K562 (cell line): ENCODE measurements at regions not wholly inside any gene's neighbourhood (a gene's known extent, or its start where the extent isn't known, plus 50 kb on each side); places are given as distances from the start of the nearest gene placed in this dataset.

Source experiments
- ATAC-seq: fragments of 200-7000 bp; cut with Tn5 transposase; 3 replicates; pipeline ENCODE4 v1.9.1; 2020; ENCODE audit warnings: moderate library complexity
- BruUV-seq: library from RNA; stranded (reverse); fragments of 400-500 nt; replicated peaks from 2 replicates; lab custom pipeline; 2021; lab: Mats Ljungman, UMichigan
- CTCF ChIA-PET: fragments of 300-600 bp; formaldehyde crosslinking; extraction: SDS; loops from one replicate; lab custom pipeline; 2021; ENCODE audit warnings: low intra/inter-chr PET ratio; lab: Yijun Ruan, JAX
- POLR2A ChIA-PET: fragments of 300-600, 350-650 bp; sonication (Branson Sonifier 250); formaldehyde crosslinking; extraction: SDS; loops from one replicate; lab custom pipeline; 2021; ENCODE audit warnings: antibody characterized with exemption, inconsistent platforms; lab: Yijun Ruan, JAX
- DNase-seq, 4 experiments: peaks; one replicate each; pipeline versions ENCODE4 v3.0.0 to v3.0.0-alpha.2; 2011 to 2018; ENCODE audit warnings: low spot score in 3 of 4, mixed read lengths in 3 of 4; ENCODE audit errors: extremely low read depth in 1 of 4
- FAIRE-seq: peaks from 2 replicates; lab custom pipeline; 2011; peaks lifted over from hg19 to GRCh38; lab: Jason Lieb, UNC
- H2AFZ ChIP-seq: 2 replicates; pipeline ENCODE4 v1.6.0; 2011; ENCODE audit warnings: low read depth, low read length, control low read depth, inconsistent platforms
- H3K27ac ChIP-seq: fragments of 200-600 bp; 3 replicates; pipeline ENCODE4 v1.8.0; 2011; ENCODE audit warnings: low read depth, mild to moderate bottlenecking, control low read depth, inconsistent platforms, low read length, moderate library complexity, mixed read lengths; ENCODE audit errors: extremely low read depth
- H3K27me3 ChIP-seq, 2 experiments: fragments of 300-600 bp in 1 of 2; 2 replicates in 1 of 2; 3 replicates in 1 of 2; pipeline versions ENCODE4 v1.6.0 to v1.8.0; 2011; ENCODE audit warnings: inconsistent platforms in 2 of 2, low read length in 2 of 2, mild to moderate bottlenecking in 1 of 2, mixed read lengths in 1 of 2, moderate library complexity in 1 of 2; ENCODE audit not compliant: control insufficient read depth in 2 of 2, insufficient read depth in 2 of 2
- H3K36me3 ChIP-seq: fragments of 300-600 bp; 3 replicates; pipeline ENCODE4 v1.8.0; 2011; ENCODE audit warnings: mild to moderate bottlenecking, low read length, inconsistent platforms; ENCODE audit not compliant: control insufficient read depth, insufficient read depth
- H3K4me1 ChIP-seq, 2 experiments: fragments of 200-600 bp in 1 of 2; replicated peaks in 1 of 2; 2 replicates in 1 of 2; 3 replicates in 1 of 2; pipeline versions ENCODE4 v1.5.1 to v1.8.0; 2011; ENCODE audit warnings: inconsistent platforms in 2 of 2, low read length in 2 of 2, mild to moderate bottlenecking in 1 of 2, mixed read lengths in 1 of 2, moderate library complexity in 1 of 2; ENCODE audit not compliant: control insufficient read depth in 2 of 2, insufficient read depth in 2 of 2
- H3K4me2 ChIP-seq: 2 replicates; pipeline ENCODE4 v1.6.1; 2011; ENCODE audit warnings: low read length, control low read depth, inconsistent platforms, mixed read lengths; ENCODE audit not compliant: insufficient read depth
- H3K4me3 ChIP-seq: fragments of 200-600 bp; sonication (generic), shearing (Covaris generic); 2 replicates; pipeline ENCODE4 v1.5.1; 2016; ENCODE audit warnings: control low read depth, inconsistent platforms
- H3K79me2 ChIP-seq: fragments of 200-600 bp; 3 replicates; pipeline ENCODE4 v1.8.0; 2011; ENCODE audit warnings: low read length, inconsistent platforms; ENCODE audit not compliant: control insufficient read depth, insufficient read depth
- H3K9ac ChIP-seq, 2 experiments: 2 replicates each; pipeline versions ENCODE4 v1.6.0 to v1.6.1; 2011; ENCODE audit warnings: low read depth in 2 of 2, low read length in 2 of 2, control low read depth in 1 of 2, inconsistent platforms in 1 of 2, mild to moderate bottlenecking in 1 of 2, mixed read lengths in 1 of 2; ENCODE audit not compliant: insufficient read depth in 1 of 2
- H3K9me1 ChIP-seq: one replicate; pipeline ENCODE4 v1.6.0; 2011; ENCODE audit warnings: inconsistent platforms, mild to moderate bottlenecking, low read length, moderate library complexity; ENCODE audit not compliant: control insufficient read depth, insufficient read depth
- H3K9me3 ChIP-seq: replicated peaks from 2 replicates; pipeline ENCODE4 v1.5.1; 2011; ENCODE audit warnings: low read depth, low read length, inconsistent platforms; ENCODE audit not compliant: control insufficient read depth, insufficient read depth
- H4K20me1 ChIP-seq: replicated peaks from 2 replicates; pipeline ENCODE4 v1.6.1; 2011; ENCODE audit warnings: low read length, inconsistent platforms, mixed read lengths; ENCODE audit not compliant: control insufficient read depth, insufficient read depth
- ATF1 ChIP-seq, 2 experiments: fragments of 450-650 bp in 1 of 2; IDR thresholded peaks; 2 replicates each; pipeline ENCODE4 v1.6.1; 2016; ENCODE audit warnings: missing compliant biosample characterization in 1 of 2, missing genetic modification characterization in 1 of 2
- CEBPG ChIP-seq, 3 experiments: fragments of 200-800 bp in 1 of 3; sonication (Bioruptor generic) in 1 of 3; sonication (generic) in 1 of 3; formaldehyde crosslinking in 1 of 3; IDR thresholded peaks in 2 of 3; conservative IDR thresholded peaks in 1 of 3; 2 replicates each; pipeline versions ENCODE4 v1.6.1 to v1.8.0; 2016 to 2022; ENCODE audit warnings: missing compliant biosample characterization in 2 of 3, missing genetic modification characterization in 2 of 3, mild to moderate bottlenecking in 1 of 3, missing genetic modification reagents in 1 of 3
- CREM ChIP-seq: IDR thresholded peaks from 2 replicates; pipeline ENCODE4 v1.6.1; 2014; ENCODE audit warnings: antibody characterized with exemption, low read depth
- CSDE1 ChIP-seq, 2 experiments: fragments of 450-650 bp; IDR thresholded peaks; 2 replicates each; pipeline ENCODE4 v1.6.1; 2016; ENCODE audit warnings: mild to moderate bottlenecking in 1 of 2
- CTBP1 ChIP-seq: fragments of 450-650 bp; IDR thresholded peaks from 2 replicates; pipeline ENCODE4 v1.6.1; 2016; ENCODE audit warnings: borderline replicate concordance
- DIDO1 ChIP-seq: fragments of 450-650 bp; IDR thresholded peaks from 2 replicates; pipeline ENCODE4 v1.6.1; 2016; ENCODE audit warnings: low read depth, missing biosample characterization, missing genetic modification characterization
- ELF1 ChIP-seq: fragments of 200-800 bp; sonication (Bioruptor generic); IDR thresholded peaks from 2 replicates; pipeline ENCODE4 v1.6.1; 2016; ENCODE audit warnings: missing genetic modification characterization, missing compliant biosample characterization
- ETV5 ChIP-seq: sonication (generic); formaldehyde crosslinking; IDR thresholded peaks from 2 replicates; pipeline ENCODE4 v1.4.0; 2020; ENCODE audit warnings: low read depth, mild to moderate bottlenecking, missing genetic modification reagents
- FOXA1 ChIP-seq: fragments of 450-650 bp; IDR thresholded peaks from 2 replicates; pipeline ENCODE4 v1.6.1; 2016; ENCODE audit warnings: mild to moderate bottlenecking, borderline replicate concordance
- SREBF2 ChIP-seq: sonication (generic); formaldehyde crosslinking; IDR thresholded peaks from 2 replicates; pipeline ENCODE4 v1.4.0; 2020; ENCODE audit warnings: mild to moderate bottlenecking, missing genetic modification reagents
- TAF15 ChIP-seq: fragments of 200-400 bp; formaldehyde crosslinking; IDR thresholded peaks from 2 replicates; pipeline ENCODE4 v1.6.1; 2017; ENCODE audit warnings: mild to moderate bottlenecking, low read depth, low read length, moderate library complexity
- TBL1XR1 ChIP-seq, 2 experiments: IDR thresholded peaks; 2 replicates each; pipeline ENCODE4 v1.6.1; 2012; ENCODE audit warnings: improper control_type of control experiment in 2 of 2, low read length in 2 of 2, mild to moderate bottlenecking in 1 of 2
- ZBTB1 ChIP-seq: sonication (generic); formaldehyde crosslinking; IDR thresholded peaks from 2 replicates; pipeline ENCODE4 v1.8.1; 2023; ENCODE audit warnings: missing genetic modification reagents, low read depth, mild to moderate bottlenecking, borderline replicate concordance
- ZNF3 ChIP-seq: fragments of 250-450 bp; sonication (Bioruptor Pico); IDR thresholded peaks from 2 replicates; pipeline ENCODE4 v1.5.0; 2021; ENCODE audit warnings: mild to moderate bottlenecking, moderate library complexity
- WGBS: fragments of 100-300 bp; shearing (Covaris generic); methylation state at CpG from one replicate; pipeline ENCODE4 v1.1.6; 2016; ENCODE audit warnings: low coverage, mixed read lengths; ENCODE audit not compliant: insufficient coverage; ENCODE audit errors: missing lambda C conversion rate; 5-methylcytosine and 5-hydroxymethylcytosine counted together
- in situ Hi-C: fragments of 300-500 bp; cut with MboI; formaldehyde crosslinking; loops from 4 replicates; pipeline ENCODE4 v1.15.0; 2018; ENCODE audit warnings: inconsistent platforms, mixed read lengths
- intact Hi-C: fragments of 100-400 bp; cut with micrococcal nuclease; formaldehyde crosslinking; loops from 2 replicates; pipeline ENCODE4 v1.14.2; 2022
- TF ChIP-seq, protein P1 (sequence below): sonication (generic); formaldehyde crosslinking; IDR thresholded peaks from 2 replicates; pipeline ENCODE4 v1.8.0; 2022; ENCODE audit warnings: mild to moderate bottlenecking, missing genetic modification reagents

DNA sequence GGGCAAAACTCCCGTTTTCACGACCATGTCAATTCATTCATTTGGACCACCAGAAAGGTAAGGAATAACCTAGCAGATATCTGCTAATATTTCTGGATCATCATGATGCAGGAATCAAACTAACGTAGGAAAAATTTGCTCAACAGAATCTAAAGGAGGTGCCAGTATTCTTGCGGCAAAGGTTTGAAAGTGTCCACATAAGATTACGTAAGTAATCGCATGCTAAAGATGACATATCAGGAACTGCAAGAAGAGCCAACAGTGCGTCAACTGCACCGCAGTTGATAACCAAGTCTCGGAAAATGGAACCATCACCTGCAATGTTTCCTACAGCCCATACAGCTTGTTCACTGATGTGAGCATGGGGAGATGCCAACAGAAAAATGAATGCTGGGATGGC, 194.1 kb upstream of the ZNF804B start:
- Histone ChIP-seq H3K27me3 (no peaks in the 10 kb centered on the region), H2AFZ (peak overlapping the region; percentile 68), H3K9ac (no peak overlapping the region), H4K20me1 (no peaks in the 10 kb centered on the region), H3K4me1 (no peaks in the 10 kb centered on the region; a peak in 2 of 5 replicates), H3K36me3 (no peaks in the 10 kb centered on the region), H3K9me3 (no peaks in the 10 kb centered on the region), H3K4me3 (no peak overlapping the region), H3K9me1 (no peaks in the 10 kb centered on the region), H3K4me2 (peak overlapping the region; percentile 39), H3K79me2 (no peaks in the 10 kb centered on the region), H3K27ac (no peak overlapping the region)
- CTCF ChIA-PET: no interaction called here
- ATAC-seq (no peak), FAIRE-seq (no peak), DNase-seq (no peak)
- BruUV-seq: no TSS peak
- 21% methylated on average over 9 of the region's 9 CpGs for WGBS
- in situ Hi-C loops: no loop called here
- POLR2A ChIA-PET: no interaction called here
- intact Hi-C loops: no loop called here
- TF ChIP-seq DIDO1 (tag): peak; percentile 45; the same call in 1 of the 2 replicates
- no peak for TF ChIP-seq FOXA1
- no peak for TF ChIP-seq TAF15
- TF ChIP-seq ZBTB1 (CRISPR knock-in tag): no peak
- 0 out of 2 replicates have a peak, but pooled peaks have one; percentile 9 for TF ChIP-seq CTBP1
- no peak for TF ChIP-seq CSDE1 (IDR thresholded peaks at IDR 0.05)
- TF ChIP-seq CREM: peak; percentile 80
- 0 out of 2 replicates have a peak, but pooled peaks have one; percentile 30 for TF ChIP-seq ELF1 (tag)
- TF ChIP-seq ETV5 (CRISPR knock-in tag): no peak
- no peak for TF ChIP-seq TBL1XR1 (IDR thresholded peaks at IDR 0.05; ENCODE audit: low read length in 2 of 2)
- no peak for TF ChIP-seq ZNF3 (CRISPR knock-in tag)
- no peak for TF ChIP-seq ATF1 (CRISPR knock-in tag; IDR thresholded peaks at IDR 0.05)
- peak; percentile 61; the same call in 1 of the 2 replicates for TF ChIP-seq ATF1 (tag; IDR thresholded peaks at IDR 0.05)
- TF ChIP-seq, protein P1, sequence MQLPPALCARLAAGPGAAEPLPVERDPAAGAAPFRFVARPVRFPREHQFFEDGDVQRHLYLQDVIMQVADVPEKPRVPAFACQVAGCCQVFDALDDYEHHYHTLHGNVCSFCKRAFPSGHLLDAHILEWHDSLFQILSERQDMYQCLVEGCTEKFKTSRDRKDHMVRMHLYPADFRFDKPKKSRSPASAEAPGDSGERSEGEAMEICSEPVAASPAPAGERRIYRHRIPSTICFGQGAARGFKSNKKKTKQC (CRISPR knock-in tag): no peak
- TF ChIP-seq CEBPG (CRISPR knock-in tag; IDR thresholded peaks at IDR 0.05): no peak
- TF ChIP-seq CEBPG (tag; conservative IDR thresholded peaks at IDR 0.05 in 1 of 2, IDR thresholded peaks at IDR 0.05 in 1 of 2): peak in 1 of 2 experiments; percentile 41; a peak in 1 of 4 replicates
- no peak for TF ChIP-seq SREBF2 (CRISPR knock-in tag)
